Brain microvascular endothelial cell (primary cell): ENCODE measurements at regions not wholly inside any gene's neighbourhood (a gene's known extent, or its start where the extent isn't known, plus 50 kb on each side); places are given as distances from the start of the nearest gene placed in this dataset.

ENCODE experiments used
- DNase-seq: peaks from one replicate; pipeline ENCODE4 v3.0.0-alpha.2; 2020
- H3K27ac ChIP-seq: fragments of 250-450 bp; sonication (Bioruptor Pico); 2 replicates; pipeline ENCODE4 v1.5.1; 2020; ENCODE audit warnings: mild to moderate bottlenecking, moderate library complexity
- H3K27me3 ChIP-seq: fragments of 250-450 bp; sonication (Bioruptor Pico); replicated peaks from 2 replicates; pipeline ENCODE4 v1.5.1; 2020; ENCODE audit warnings: mild to moderate bottlenecking
- H3K36me3 ChIP-seq: fragments of 250-450 bp; sonication (Bioruptor Pico); replicated peaks from 2 replicates; pipeline ENCODE4 v1.5.1; 2020; ENCODE audit warnings: mild to moderate bottlenecking
- H3K4me3 ChIP-seq: 2 replicates; pipeline ENCODE4 v1.5.1; 2011; ENCODE audit warnings: low read depth, mild to moderate bottlenecking, control low read depth, low read length, moderate library complexity
- CTCF ChIP-seq: IDR thresholded peaks from 2 replicates; pipeline ENCODE4 v1.5.1; 2011; ENCODE audit warnings: low read depth, mild to moderate bottlenecking, moderate library complexity, low read length, control low read depth, inconsistent platforms; ENCODE audit errors: missing control alignments
- in situ Hi-C: cut with HindIII; loops from 2 replicates; pipeline ENCODE4 v1.10.0; 2017; ENCODE audit warnings: low sequenced_read_pairs, low pct_ligation_motif_present

DNA sequence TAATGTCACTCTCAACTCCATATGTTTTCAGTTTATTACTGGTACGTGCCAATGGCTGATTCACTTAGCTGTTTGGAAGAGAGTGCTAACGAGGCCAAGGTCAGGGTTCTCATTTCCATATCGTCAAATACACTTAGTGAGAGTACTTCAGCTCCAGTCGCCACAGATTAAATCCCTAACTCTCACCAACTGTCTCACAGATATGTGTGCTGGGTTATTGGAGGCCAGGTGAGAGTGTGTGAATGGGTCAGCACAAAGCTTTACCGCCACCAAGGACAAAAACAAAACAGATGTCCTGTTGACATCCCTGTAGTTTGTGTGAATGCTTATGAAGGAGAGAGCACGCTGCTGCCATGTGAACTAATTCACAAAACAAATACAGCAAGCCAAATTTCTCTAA lies 133.5 kb upstream of the TBL1XR1 start:
- Histone ChIP-seq H3K27me3 (no peaks in the 10 kb centered on the region), H3K36me3 (no peaks in the 10 kb centered on the region), H3K4me3 (no peak overlapping the region), H3K27ac (no peak overlapping the region)
- in situ Hi-C loops = no loop called here
- no peak for TF ChIP-seq CTCF
- no peak for DNase-seq

DNA sequence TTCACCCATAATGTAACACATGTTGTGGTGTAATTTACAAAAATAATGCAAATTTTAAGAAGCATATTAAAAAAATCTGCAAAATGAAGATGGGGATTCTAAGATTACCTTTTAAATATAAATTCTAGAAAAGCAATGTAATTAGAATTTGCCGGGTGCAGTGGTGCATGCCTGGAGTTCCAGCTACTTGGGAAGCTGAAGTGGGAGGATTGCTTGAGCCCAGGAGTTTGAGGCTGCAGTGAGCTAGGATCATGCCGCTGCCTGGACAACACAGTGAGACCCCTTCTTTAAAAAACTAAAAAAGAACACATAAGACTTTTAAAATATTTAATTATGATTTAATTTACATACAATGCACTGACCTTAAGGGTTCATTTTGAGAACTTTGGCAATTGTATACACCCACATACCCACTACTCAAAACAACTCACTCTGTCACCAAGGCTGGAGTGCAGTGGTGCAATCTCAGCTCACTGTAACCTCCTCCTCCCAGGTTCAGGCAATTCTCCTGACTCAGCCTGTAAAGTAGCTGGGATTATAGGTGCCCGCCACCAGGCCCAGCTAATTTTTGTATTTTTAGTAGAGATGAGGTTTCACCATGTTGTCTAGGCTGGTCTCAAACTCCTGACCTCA lies 134.0 kb upstream of the TBL1XR1 start:
- Histone ChIP-seq H3K4me3 (no peak overlapping the region), H3K27me3 (no peaks in the 10 kb centered on the region), H3K27ac (no peak overlapping the region), H3K36me3 (no peaks in the 10 kb centered on the region)
- TF ChIP-seq CTCF = no peak
- DNase-seq = no peak
- in situ Hi-C loops = no loop called here

DNA sequence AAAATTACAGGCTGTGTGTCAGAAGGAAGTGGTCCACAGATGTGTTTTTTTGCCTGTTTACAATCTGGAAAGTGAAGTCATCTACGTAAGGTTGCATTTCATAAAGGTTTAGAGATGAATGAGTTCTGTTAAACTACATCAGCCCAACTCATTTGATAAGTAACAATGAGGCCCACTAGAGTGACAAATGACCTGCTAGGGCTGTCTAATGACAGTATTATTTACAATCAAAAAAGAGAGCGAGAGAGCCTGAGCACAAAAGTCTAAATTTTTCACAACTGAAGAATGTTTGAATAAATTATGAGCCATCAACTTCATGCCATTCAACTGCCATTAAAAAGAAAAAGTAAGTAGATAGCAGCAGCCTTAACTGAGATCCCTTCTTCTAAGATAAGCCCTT lies 135.7 kb upstream of the TBL1XR1 start:
- no peak for TF ChIP-seq CTCF
- H3K27me3 ChIP-seq = no peaks in the 10 kb centered on the region
- no peak overlapping the region for H3K27ac ChIP-seq
- in situ Hi-C loops = no loop called here
- no peaks in the 10 kb centered on the region for H3K36me3 ChIP-seq
- no peak for DNase-seq
- no peak overlapping the region for H3K4me3 ChIP-seq

DNA sequence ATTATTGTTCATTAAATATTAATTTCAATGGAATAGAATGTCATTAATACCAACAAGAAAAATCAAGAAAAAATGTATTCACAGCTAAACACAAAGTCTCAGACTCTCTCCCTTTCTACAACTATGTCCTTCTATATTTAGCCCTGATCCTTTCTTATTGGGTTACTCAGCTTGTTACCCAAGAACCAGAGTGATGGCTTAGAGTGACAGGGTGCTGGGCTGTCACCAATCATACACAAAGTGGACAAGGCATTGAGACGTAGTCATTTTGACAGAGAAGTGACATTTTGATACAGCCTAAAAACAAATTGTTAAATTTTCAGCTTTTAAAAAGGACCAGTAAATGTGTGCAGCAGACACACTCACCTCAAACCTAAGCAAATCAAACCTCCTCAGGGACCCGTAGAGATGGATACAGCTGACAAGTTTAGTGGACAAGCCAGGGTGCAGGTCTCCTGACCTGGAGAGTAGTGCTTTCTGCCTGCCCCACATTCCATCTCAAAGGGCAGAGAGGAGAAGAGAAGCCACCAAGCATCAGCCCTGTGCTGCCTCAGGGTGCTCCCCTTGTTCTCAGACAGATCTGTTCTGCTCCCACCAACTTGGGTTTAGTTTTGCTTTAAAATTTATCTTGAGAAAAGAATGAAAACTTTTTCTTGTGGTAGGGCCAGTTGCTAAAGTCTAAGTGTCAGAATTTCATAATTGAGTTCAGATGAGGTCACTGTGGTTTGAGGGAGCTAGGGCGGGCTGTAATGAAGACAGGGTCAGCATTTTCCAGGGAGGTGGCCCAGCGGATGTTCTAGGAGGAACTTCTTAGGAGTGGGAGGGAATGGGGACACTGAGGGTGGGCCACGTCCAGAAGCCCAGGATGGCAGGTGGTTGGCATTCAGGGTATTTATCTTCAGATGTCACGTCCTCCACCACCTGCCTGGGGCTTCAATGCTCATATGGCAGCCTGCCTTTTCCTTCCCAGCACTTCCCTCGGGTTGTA lies 136.5 kb upstream of the TBL1XR1 start:
- Histone ChIP-seq H3K4me3 (no peak overlapping the region), H3K27ac (no peak overlapping the region), H3K36me3 (no peaks in the 10 kb centered on the region), H3K27me3 (no peaks in the 10 kb centered on the region)
- no peak for DNase-seq
- in situ Hi-C loops = no loop called here
- TF ChIP-seq CTCF = no peak

DNA sequence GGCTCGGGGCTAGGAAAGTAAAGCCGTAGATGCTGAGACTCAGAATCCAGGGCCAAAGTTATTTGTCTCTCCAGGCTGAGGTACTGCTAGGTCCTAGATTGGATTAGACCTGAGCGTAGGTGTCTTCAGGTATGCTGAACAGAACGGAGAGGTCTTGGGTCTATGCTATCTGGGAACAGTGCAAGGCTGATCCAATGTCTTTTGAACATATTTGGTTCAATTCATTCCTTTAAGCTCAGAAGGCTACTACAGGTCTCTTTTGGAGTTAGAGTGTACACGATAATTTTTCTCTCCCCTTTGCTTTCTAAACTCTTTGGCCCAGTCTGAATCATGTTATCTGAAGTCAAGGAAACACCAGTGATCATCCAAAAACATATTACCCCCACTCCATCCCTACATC lies 137.5 kb upstream of the TBL1XR1 start:
- no peak for DNase-seq
- H3K4me3 ChIP-seq = no peak overlapping the region
- no peaks in the 10 kb centered on the region for H3K36me3 ChIP-seq
- no peaks in the 10 kb centered on the region for H3K27me3 ChIP-seq
- TF ChIP-seq CTCF = no peak
- in situ Hi-C loops = no loop called here
- no peak overlapping the region for H3K27ac ChIP-seq
